GM21619 (cell line): ENCODE measurements at regions not wholly inside any gene's neighbourhood (a gene's known extent, or its start where the extent isn't known, plus 50 kb on each side); places are given as distances from the start of the nearest gene placed in this dataset.

Experiments used
- ATAC-seq: cut with Tn5 transposase; IDR thresholded peaks from one replicate; pipeline ENCODE4 v1.9.1; 2021; ENCODE audit not compliant: unreplicated experiment

DNA sequence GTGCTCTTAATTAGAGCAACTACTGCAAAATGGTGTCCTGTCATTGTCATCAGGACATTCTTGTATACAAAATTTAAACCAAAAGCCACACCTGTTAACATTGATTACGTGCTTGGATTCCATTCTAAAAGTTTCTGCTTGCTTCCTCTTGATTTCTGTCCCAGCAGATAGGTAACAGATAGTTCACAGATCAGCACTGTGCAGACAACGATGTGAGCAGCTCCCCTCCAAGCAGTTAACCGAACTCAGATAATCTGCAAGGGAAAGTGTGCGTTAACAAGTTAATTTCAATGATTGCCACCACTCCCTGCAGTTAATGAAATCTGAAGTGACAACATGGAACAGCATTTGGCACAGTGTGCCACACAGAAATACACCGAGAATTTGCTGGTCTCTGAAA, 54.4 kb upstream of the RELL1 start:
- ATAC-seq, result no peak

DNA sequence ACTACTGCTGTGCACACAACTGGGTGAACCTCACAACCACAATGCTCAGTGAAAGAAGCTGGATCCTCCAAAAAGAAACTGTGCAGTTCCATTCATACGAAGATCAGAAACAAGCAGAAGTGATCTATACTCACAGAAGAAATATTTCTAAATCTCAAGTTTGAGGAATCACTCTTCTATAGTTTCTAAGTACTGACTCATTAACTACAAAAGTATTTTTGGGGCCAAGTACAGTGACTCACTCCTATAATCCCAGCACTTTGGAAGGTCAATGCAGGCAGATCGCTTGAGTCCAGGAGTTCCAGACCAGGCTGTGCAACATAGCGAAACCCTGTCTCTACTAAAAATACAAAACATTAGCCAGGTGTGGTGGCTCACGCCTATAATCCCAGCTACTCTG, 51.3 kb upstream of the RELL1 start:
- no peak for ATAC-seq
